Left lung (tissue), 4 donors: ENCODE measurements at regions not wholly inside any gene's neighbourhood (a gene's known extent, or its start where the extent isn't known, plus 50 kb on each side); places are given as distances from the start of the nearest gene placed in this dataset.
"Not testable (repeated sequence)": the region's sequence is repeated elsewhere in the genome, so short reads cannot be mapped to it uniquely, and the experiment has no call there.

ENCODE experiments used
- ATAC-seq: fragments of 200-7000 bp; cut with Tn5 transposase; one replicate; pipeline ENCODE4 v1.9.1; 2020; ENCODE audit warnings: moderate library complexity
- DNase-seq, 4 donors: peaks; one replicate each; pipeline ENCODE4 v3.0.0-alpha.2; 2013 to 2020
- H3K27ac ChIP-seq, 2 donors: fragments of 200-600 bp; sonication (generic) in 1 of 2; one replicate each; pipeline versions ENCODE4 v1.5.0 to v1.8.0; 2020 to 2021
- H3K27me3 ChIP-seq, 2 donors: fragments of 200-600 bp; sonication (generic) in 1 of 2; one replicate each; pipeline versions ENCODE4 v1.5.0 to v1.8.0; 2020 to 2021
- H3K36me3 ChIP-seq, 2 donors: fragments of 200-600 bp; sonication (generic) in 1 of 2; one replicate each; pipeline versions ENCODE4 v1.5.0 to v1.8.0; 2020 to 2021
- H3K4me1 ChIP-seq, 2 donors: fragments of 200-600 bp; one replicate each; pipeline ENCODE4 v1.8.0; 2021
- H3K4me3 ChIP-seq, 2 donors: fragments of 200-600 bp; sonication (generic) in 1 of 2; one replicate each; pipeline versions ENCODE4 v1.5.0 to v1.8.0; 2020 to 2021; ENCODE audit warnings: mild to moderate bottlenecking in 1 of 2
- H3K9me3 ChIP-seq, 2 donors: fragments of 200-600 bp; sonication (generic) in 1 of 2; one replicate each; pipeline versions ENCODE4 v1.5.0 to v1.8.0; 2020 to 2021
- CTCF ChIP-seq, 2 donors: fragments of 200-600 bp; sonication (generic) in 1 of 2; IDR thresholded peaks; one replicate each; pipeline versions ENCODE4 v1.5.0 to v1.8.0; 2021; ENCODE audit warnings: antibody characterized with exemption in 2 of 2
- intact Hi-C, 2 donors: fragments of 100-400 bp; cut with DNase I; formaldehyde crosslinking; loops; one replicate each; pipeline versions ENCODE4 v1.11.2 to v1.14.2; 2022
- donor health status: DM: no; HTN: yes; CAD: no.
- donor health status: DM: no; HTN: no; CAD: no.

GRCh38 chr7:52161483-52161882, 844.9 kb upstream of the COBL start:
- no peaks in the 10 kb centered on the region for H3K4me1 ChIP-seq
- H3K36me3 ChIP-seq: no peaks in the 10 kb centered on the region
- ATAC-seq: no peak
- H3K9me3 ChIP-seq: no peaks in the 10 kb centered on the region
- TF ChIP-seq CTCF (IDR thresholded peaks at IDR 0.05): no peak
- DNase-seq: no peak
- H3K4me3 ChIP-seq: no peak overlapping the region
- H3K27me3 ChIP-seq: no peaks in the 10 kb centered on the region
- no peak overlapping the region for H3K27ac ChIP-seq
- intact Hi-C loops: no loop called here

GRCh38 chr7:52159421-52159820, 842.8 kb upstream of the COBL start:
- H3K4me1 ChIP-seq, intact Hi-C loops, H3K27ac ChIP-seq, H3K36me3 ChIP-seq, H3K9me3 ChIP-seq, H3K4me3 ChIP-seq, H3K27me3 ChIP-seq, ATAC-seq: not testable (repeated sequence)
- DNase-seq: peak in 1 of 4 donors; percentile 57

GRCh38 chr7:52154382-52154781, 837.8 kb upstream of the COBL start:
- Histone ChIP-seq H3K27me3 (no peaks in the 10 kb centered on the region), H3K36me3 (no peaks in the 10 kb centered on the region), H3K4me1 (no peaks in the 10 kb centered on the region), H3K27ac (no peak overlapping the region), H3K4me3 (no peak overlapping the region), H3K9me3 (no peaks in the 10 kb centered on the region)
- intact Hi-C loops: no loop called here
- DNase-seq (no peak), ATAC-seq (no peak)
- TF ChIP-seq CTCF (IDR thresholded peaks at IDR 0.05): no peak

DNA sequence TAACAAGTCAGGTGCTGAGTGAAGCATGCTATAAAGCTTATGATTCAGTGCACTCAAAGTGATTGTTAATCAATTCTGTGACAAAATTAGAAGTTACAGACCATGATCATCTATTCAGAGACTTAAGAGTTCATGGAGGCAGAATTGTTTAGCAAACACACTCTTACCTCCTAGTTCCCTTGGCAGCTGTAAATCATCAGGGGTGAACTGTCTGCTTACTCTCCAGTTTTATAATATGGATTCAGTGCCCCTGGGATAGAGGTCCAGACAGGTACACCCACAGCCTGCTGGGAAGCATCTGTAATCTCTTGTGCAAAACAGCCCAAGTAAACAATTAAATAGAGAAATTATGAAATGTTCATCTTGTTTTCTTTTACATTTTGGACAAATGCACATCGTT, 835.0 kb upstream of the COBL start:
- DNase-seq: no peak
- intact Hi-C loops: no loop called here
- no peak for TF ChIP-seq CTCF (IDR thresholded peaks at IDR 0.05)
- Histone ChIP-seq H3K36me3 (no peaks in the 10 kb centered on the region), H3K4me3 (no peak overlapping the region), H3K27me3 (no peaks in the 10 kb centered on the region), H3K4me1 (no peaks in the 10 kb centered on the region), H3K9me3 (no peaks in the 10 kb centered on the region), H3K27ac (no peak overlapping the region)
- no peak for ATAC-seq

DNA sequence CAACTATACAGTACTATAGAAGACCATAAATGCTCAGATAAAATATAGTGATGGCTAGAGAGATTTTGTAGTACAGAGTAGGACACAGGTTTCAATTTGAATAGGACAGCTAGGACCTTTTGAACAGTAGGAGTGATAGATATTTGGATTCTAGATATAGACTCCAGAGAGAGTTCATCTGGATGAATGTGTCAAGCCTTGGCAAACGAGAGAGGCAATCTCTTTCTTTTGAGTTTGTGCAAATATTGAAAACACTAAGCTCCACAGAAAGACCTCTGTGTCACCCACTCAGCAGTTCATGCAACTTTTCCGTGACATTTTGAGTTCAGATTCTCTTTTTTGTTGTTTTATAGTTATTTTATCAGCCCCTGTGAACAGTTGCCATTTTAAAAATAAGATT, 834.3 kb upstream of the COBL start:
- Histone ChIP-seq H3K4me3 (no peak overlapping the region), H3K27me3 (no peaks in the 10 kb centered on the region), H3K4me1 (no peaks in the 10 kb centered on the region), H3K9me3 (no peaks in the 10 kb centered on the region), H3K27ac (no peak overlapping the region), H3K36me3 (no peaks in the 10 kb centered on the region)
- no peak for DNase-seq
- no peak for ATAC-seq
- TF ChIP-seq CTCF (IDR thresholded peaks at IDR 0.05): no peak
- intact Hi-C loops: no loop called here

DNA sequence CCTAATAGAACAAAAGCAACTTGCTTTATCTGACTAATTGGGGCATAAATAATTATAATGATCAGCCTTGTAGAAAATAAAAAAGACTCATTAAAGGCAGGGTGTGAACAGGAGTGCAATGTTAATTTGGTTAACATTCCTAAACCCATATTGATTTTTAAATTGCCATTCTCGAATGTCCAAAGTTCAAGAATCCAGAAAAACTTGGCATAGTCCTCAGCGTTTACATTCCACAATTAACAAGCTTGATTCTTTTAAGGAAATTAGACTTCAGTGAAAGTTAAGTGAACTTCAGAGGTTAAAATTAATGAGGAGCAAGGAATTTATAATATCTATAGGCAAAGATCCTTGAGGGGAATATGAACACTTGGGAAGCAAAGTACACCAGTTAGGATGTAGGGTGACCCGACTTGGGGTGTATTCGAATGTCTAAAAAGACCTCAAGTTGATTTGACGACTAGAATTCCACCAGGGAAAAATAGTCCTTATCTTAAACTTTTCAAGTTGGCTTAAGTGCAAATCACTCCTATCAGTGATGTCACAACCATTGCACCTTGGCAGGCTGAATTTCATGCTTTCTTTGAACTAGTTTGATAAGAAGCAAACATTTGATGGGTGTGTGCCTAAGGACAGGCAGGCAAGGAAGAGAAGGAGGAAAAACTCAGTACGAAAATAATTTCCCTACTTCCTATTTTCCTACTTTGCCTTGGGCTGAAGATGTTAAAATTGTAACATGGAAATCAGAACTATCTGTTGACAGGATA, 830.4 kb upstream of the COBL start:
- DNase-seq (peak in 1 of 4 donors; percentile 18), ATAC-seq (peak; percentile 85)
- H3K27ac ChIP-seq: no peak overlapping the region
- no peaks in the 10 kb centered on the region for H3K36me3 ChIP-seq
- H3K9me3 ChIP-seq: no peaks in the 10 kb centered on the region
- no peaks in the 10 kb centered on the region for H3K27me3 ChIP-seq
- H3K4me1 ChIP-seq: no peaks in the 10 kb centered on the region
- no peak overlapping the region for H3K4me3 ChIP-seq
- intact Hi-C loops: no loop called here
- no peak for TF ChIP-seq CTCF (IDR thresholded peaks at IDR 0.05)
